ENCODE measurements at regions not wholly inside any gene's neighbourhood (a gene's known extent, or its start where the extent isn't known, plus 50 kb on each side); places are given as distances from the start of the nearest gene placed in this dataset.

GRCh38 chr22:48828688-48829087 lies 999.0 kb downstream of the BRD1 start:
- no peak overlapping the region for H3K27ac ChIP-seq
- H3K4me3 ChIP-seq: no peak overlapping the region
- no peaks in the 10 kb centered on the region for H3K27me3 ChIP-seq (replicated peaks; ENCODE audit: insufficient read depth)
- no peak for TF ChIP-seq CTCF (IDR thresholded peaks at IDR 0.05)
- DNase-seq (ENCODE audit: low spot score) (no peak), ATAC-seq (ENCODE audit: insufficient number of reproducible peaks, low FRiP score, low read depth) (no peak)
- no peaks in the 10 kb centered on the region for H3K4me1 ChIP-seq (ENCODE audit: control insufficient read depth in 1 of 2, low read depth in 2 of 2)
- H3K9me3 ChIP-seq: peaks cover 6% of the 10 kb centered on the region
- H3K36me3 ChIP-seq: no peaks in the 10 kb centered on the region

- peaks cover 6% of the 10 kb centered on the region for H3K9me3 ChIP-seq
- H3K4me3 ChIP-seq: no peak overlapping the region
- DNase-seq (ENCODE audit: low spot score): no peak
- TF ChIP-seq CTCF (IDR thresholded peaks at IDR 0.05): no peak
- H3K36me3 ChIP-seq: no peaks in the 10 kb centered on the region
- no peak for ATAC-seq (ENCODE audit: insufficient number of reproducible peaks, low FRiP score, low read depth)
- H3K27ac ChIP-seq: no peak overlapping the region
- no peaks in the 10 kb centered on the region for H3K27me3 ChIP-seq (replicated peaks; ENCODE audit: insufficient read depth)
- no peaks in the 10 kb centered on the region for H3K4me1 ChIP-seq (ENCODE audit: control insufficient read depth in 1 of 2, low read depth in 2 of 2)
Observed at GRCh38 chr22:48827904-48828555, 999.6 kb downstream of the BRD1 start.

- Histone ChIP-seq H3K9me3 (peaks cover 6% of the 10 kb centered on the region), H3K4me1 (ENCODE audit: control insufficient read depth in 1 of 2, low read depth in 2 of 2) (no peaks in the 10 kb centered on the region), H3K4me3 (no peak overlapping the region), H3K36me3 (no peaks in the 10 kb centered on the region), H3K27me3 (replicated peaks; ENCODE audit: insufficient read depth) (no peaks in the 10 kb centered on the region), H3K27ac (no peak overlapping the region)
- DNase-seq (ENCODE audit: low spot score): no peak
- TF ChIP-seq CTCF (IDR thresholded peaks at IDR 0.05): no peak
- no peak for ATAC-seq (ENCODE audit: insufficient number of reproducible peaks, low FRiP score, low read depth)
Observed at GRCh38 chr22:48827268-48827846, 1000.3 kb downstream of the BRD1 start.

- TF ChIP-seq CTCF (IDR thresholded peaks at IDR 0.05): no peak
- H3K36me3 ChIP-seq: no peaks in the 10 kb centered on the region
- H3K4me3 ChIP-seq: no peak overlapping the region
- no peak overlapping the region for H3K27ac ChIP-seq
- ATAC-seq (ENCODE audit: insufficient number of reproducible peaks, low FRiP score, low read depth) (no peak), DNase-seq (ENCODE audit: low spot score) (no peak)
- peaks cover 2% of the 10 kb centered on the region for H3K9me3 ChIP-seq
- H3K27me3 ChIP-seq (replicated peaks; ENCODE audit: insufficient read depth): no peaks in the 10 kb centered on the region
- H3K4me1 ChIP-seq (ENCODE audit: control insufficient read depth in 1 of 2, low read depth in 2 of 2): no peaks in the 10 kb centered on the region
Observed at GRCh38 chr22:48826546-48826945, 1001.1 kb downstream of the BRD1 start.

- no peak for TF ChIP-seq CTCF (IDR thresholded peaks at IDR 0.05)
- Histone ChIP-seq H3K4me3 (no peak overlapping the region), H3K36me3 (no peaks in the 10 kb centered on the region), H3K9me3 (no peaks in the 10 kb centered on the region), H3K27me3 (replicated peaks; ENCODE audit: insufficient read depth) (no peaks in the 10 kb centered on the region), H3K4me1 (ENCODE audit: control insufficient read depth in 1 of 2, low read depth in 2 of 2) (no peaks in the 10 kb centered on the region), H3K27ac (no peak overlapping the region)
- DNase-seq (ENCODE audit: low spot score): no peak
- no peak for ATAC-seq (ENCODE audit: insufficient number of reproducible peaks, low FRiP score, low read depth)
Observed at GRCh38 chr22:48825802-48826520, 1001.7 kb downstream of the BRD1 start.
